Stimulated activated CD8-positive, alpha-beta memory T cell treated with anti-CD3 and anti-CD28 coated beads, Interleukin-15, amount 100 ng/mL, for 4 hours (primary cell): ENCODE measurements at regions not wholly inside any gene's neighbourhood (a gene's known extent, or its start where the extent isn't known, plus 50 kb on each side); places are given as distances from the start of the nearest gene placed in this dataset.

Experiments used
- DNase-seq, 2 donors: peaks; one replicate each; pipeline ENCODE4 v3.0.0-alpha.2; 2020; ENCODE audit warnings: low read depth in 2 of 2

GRCh38 chr12:92304371-92305055 lies 158.9 kb upstream of the BTG1 start:
- no peak for DNase-seq

- DNase-seq = no peak
These were observed 156.6 kb upstream of the BTG1 start for GRCh38 chr12:92302041-92302829.

DNA sequence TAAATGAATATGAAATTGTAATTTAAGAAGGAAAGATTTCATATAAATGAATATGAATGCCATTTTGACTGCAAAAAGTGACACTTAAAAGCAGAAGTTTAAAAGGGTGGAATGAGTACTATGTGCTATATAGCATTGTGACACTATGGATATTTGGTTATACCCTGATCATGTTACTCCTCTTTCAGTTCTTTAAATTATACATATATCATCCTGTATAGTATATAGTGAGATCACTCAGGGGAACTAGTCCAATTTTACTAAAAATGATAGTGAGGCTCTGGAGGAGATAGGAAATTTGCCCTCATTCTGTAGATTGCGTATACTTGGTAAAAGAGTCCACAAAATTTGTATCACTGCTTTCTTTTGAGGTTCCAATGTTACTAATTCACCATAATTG lies 155.7 kb upstream of the BTG1 start:
- DNase-seq = no peak

DNA sequence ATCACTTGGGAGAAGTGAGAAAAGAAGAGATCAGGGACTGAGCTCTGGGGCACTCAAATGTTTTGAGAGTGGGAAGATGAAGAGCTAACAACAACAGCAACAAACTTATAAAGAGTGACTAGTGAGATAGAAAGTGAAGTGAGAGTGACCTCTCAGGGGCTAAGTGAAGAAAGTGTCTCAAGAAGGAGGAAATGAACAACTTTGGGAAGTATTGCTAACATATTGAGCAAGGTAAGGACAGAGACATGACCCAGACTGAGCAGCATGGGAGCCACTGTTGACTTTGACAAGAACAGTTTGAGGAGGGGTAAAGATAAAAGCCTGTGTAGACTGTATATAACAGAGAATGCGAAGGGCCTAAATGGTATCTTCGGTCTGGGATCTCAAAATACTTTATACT lies 155.1 kb upstream of the BTG1 start:
- no peak for DNase-seq

DNA sequence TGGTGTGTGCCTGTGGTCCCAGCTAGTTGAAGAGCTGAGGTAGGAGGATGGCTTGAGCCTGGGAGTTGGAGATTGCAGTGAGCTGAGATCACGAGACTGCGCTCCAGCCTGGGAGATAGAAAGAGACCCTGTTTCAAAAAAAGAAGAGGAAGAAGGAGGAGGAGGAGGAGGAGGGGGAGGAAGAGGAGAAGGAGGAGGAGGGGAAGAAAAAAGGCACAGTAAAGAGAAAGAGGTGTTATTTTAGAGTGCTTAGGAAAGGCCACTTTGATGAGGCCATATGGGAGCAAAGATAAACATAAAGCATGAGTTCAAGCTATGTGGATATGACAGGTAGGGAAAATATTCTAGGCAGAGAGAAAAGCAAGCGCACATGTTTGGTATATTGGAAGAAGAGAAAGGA lies 154.1 kb upstream of the BTG1 start:
- no peak for DNase-seq

GRCh38 chr12:92299344-92299743 lies 153.7 kb upstream of the BTG1 start:
- no peak for DNase-seq

DNA sequence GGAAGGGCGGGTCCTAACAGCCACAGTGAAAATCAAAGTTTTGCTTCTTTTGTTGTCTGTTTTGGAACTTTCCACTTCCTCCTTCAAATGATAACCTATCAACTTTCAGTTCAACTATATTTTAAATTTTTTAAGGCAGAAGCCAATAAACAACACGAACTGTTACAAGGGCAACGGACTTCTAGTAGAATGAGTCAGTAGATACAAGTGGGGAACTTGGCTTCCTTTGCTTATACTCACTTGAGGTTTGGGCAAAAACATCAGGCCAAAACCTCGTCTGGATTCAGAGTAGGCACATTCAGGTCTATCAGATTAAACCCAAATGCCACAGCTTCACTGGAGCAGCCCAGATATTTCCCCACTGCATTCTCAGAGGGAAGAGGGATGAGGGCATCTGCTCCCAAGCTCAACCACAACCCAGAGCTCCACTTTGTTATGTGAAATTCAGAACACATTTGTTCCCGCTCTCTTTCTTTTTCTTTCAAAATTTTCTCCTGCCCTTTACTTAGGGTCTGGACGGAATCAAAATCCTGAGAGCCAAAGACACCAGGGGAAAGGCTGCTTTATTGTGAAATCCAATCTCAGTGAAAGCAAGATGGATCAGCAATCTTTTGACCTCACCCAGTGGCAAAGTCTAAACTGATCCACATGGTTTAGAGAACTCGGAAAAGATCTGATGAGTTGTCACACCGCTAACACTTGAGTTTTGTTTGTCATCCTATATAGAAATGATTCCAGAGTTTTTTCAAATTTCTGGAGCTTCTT lies 152.5 kb upstream of the BTG1 start:
- no peak for DNase-seq

DNA sequence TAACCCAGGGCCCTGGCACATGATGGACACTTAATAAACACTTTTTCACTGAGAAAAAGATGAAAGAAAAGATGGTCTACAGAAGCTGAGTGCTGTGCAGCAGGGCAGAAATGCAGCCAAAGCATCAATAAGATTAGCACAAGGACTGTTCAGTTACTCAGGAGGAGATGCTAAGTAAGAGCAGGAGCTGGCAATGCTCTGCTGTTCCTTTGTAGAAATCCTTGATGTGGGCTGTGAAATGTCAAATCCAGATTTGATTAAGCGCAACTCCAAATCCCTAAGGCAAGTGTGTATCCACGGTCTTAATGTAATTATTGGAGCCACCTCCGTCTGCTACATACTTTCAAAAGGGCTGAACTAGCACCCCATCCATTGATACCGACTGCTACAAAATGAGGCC lies 151.8 kb upstream of the BTG1 start:
- DNase-seq = no peak

GRCh38 chr12:92295523-92295922 lies 149.9 kb upstream of the BTG1 start:
- no peak for DNase-seq

GRCh38 chr12:92294676-92295440 lies 149.2 kb upstream of the BTG1 start:
- no peak for DNase-seq

DNA sequence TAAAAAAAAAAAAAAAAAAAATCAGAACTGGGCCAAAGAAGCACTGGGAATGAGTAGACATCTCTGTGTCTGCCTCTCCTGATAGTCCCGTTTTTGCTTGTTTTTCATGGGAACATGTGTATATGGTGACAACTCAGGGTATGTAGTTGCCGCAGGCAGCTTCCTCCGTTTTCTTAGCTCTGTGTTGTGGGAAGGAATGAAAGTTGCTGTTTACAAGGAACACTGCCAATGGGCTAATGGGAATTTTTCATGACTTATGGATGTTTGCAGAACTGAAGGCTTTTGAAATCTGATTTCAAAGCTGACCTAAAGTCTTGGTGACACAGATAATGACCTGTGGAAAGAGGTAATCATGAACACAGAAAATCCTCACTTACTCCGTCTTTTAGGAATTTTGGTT lies 146.4 kb upstream of the BTG1 start:
- DNase-seq = no peak

DNA sequence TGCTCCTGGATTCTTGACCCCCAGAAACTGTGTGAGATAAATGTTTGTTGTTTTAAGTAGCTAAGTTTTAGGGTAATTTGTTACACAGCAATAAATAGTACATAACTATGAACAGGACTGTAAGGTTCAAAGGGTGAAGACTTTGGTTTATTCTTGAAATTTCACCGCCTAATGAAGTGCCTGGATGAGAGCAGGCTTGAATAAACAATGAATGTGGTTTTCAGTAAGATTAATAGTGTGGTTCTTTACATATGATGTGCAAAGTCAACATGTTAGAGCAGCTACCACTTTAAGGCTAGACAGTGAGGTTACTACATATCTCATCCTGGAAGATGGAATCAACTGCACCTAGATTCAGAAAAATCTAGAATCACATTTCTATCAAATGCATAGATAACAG lies 145.2 kb upstream of the BTG1 start:
- no peak for DNase-seq

GRCh38 chr12:92290350-92290695 lies 144.7 kb upstream of the BTG1 start:
- DNase-seq = no peak

- DNase-seq = no peak
These were observed 144.1 kb upstream of the BTG1 start for GRCh38 chr12:92289629-92290349.

GRCh38 chr12:92288561-92288960 lies 142.9 kb upstream of the BTG1 start:
- no peak for DNase-seq

- no peak for DNase-seq
These were observed 132.8 kb upstream of the BTG1 start for GRCh38 chr12:92278378-92278828.

- no peak for DNase-seq
These were observed 132.1 kb upstream of the BTG1 start for GRCh38 chr12:92277795-92278194.

DNA sequence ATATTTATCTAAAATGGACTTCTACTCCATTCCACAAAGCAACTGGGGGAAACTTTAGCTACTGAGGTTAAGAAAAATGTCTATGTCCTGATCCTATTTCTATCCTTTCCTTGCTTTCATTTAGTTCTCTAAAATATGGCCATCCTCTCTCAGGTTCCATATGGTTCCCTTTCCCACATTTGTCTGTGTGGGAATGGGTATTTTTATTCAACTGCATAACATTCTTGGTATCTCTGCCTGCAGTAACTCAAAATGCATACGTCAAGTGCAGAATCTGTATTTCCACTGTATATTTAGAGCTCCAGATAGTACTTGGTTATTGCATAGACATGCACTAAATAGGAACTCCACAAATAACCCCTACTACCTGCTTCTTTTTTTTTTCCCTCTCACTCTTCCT lies 130.6 kb upstream of the BTG1 start:
- DNase-seq = no peak

GRCh38 chr12:92275443-92276154 lies 130.0 kb upstream of the BTG1 start:
- DNase-seq = no peak

DNA sequence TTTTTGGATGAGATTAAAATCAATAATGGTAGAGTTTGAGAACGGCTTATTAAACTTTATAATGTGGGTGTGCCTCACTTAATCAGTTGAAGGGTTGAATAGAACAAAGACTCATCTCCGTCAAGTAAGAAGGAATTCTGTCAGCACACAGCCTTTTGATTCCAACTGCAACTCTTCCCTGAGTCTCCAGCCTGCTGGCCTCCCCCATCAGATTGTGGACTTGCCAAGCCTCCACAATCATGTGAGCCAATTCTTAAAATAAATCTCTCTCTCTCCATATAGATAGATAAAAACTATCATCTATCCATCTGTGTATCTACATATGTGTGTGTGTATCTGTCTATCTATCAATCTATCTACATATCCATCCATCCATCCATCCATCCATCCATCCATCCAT lies 127.4 kb upstream of the BTG1 start:
- no peak for DNase-seq
